ENCODE measurements at regions not wholly inside any gene's neighbourhood (a gene's known extent, or its start where the extent isn't known, plus 50 kb on each side); places are given as distances from the start of the nearest gene placed in this dataset.

- Histone ChIP-seq H3K36me3 (no peaks in the 10 kb centered on the region), H3K27ac (no peak overlapping the region), H3K4me3 (no peak overlapping the region), H3K9me3 (no peaks in the 10 kb centered on the region), H3K4me1 (no peaks in the 10 kb centered on the region), H3K27me3 (no peaks in the 10 kb centered on the region)
- ATAC-seq (no peak), DNase-seq (no peak)
- intact Hi-C loops (cut with DNase I): no loop called here
- TF ChIP-seq CTCF (IDR thresholded peaks at IDR 0.05): no peak
Observed at GRCh38 chr20:47957135-47957534, 171.9 kb upstream of the SULF2 start.

- no peak for TF ChIP-seq CTCF (IDR thresholded peaks at IDR 0.05)
- no peaks in the 10 kb centered on the region for H3K4me1 ChIP-seq
- H3K27me3 ChIP-seq: no peaks in the 10 kb centered on the region
- intact Hi-C loops (cut with DNase I): no loop called here
- no peaks in the 10 kb centered on the region for H3K36me3 ChIP-seq
- ATAC-seq (no peak), DNase-seq (peak in 1 of 4 donors; percentile 36)
- no peak overlapping the region for H3K27ac ChIP-seq
- H3K9me3 ChIP-seq: no peaks in the 10 kb centered on the region
- H3K4me3 ChIP-seq: no peak overlapping the region
Observed at GRCh38 chr20:47956268-47956995, 171.2 kb upstream of the SULF2 start.

- Histone ChIP-seq H3K36me3 (no peaks in the 10 kb centered on the region), H3K27ac (no peak overlapping the region), H3K4me3 (no peak overlapping the region), H3K9me3 (no peaks in the 10 kb centered on the region), H3K4me1 (no peaks in the 10 kb centered on the region), H3K27me3 (no peaks in the 10 kb centered on the region)
- intact Hi-C loops (cut with DNase I): no loop called here
- ATAC-seq (no peak), DNase-seq (no peak)
- TF ChIP-seq CTCF (IDR thresholded peaks at IDR 0.05): no peak
Observed at GRCh38 chr20:47953471-47953870, 168.2 kb upstream of the SULF2 start.

GRCh38 chr20:47952023-47952564 lies 166.8 kb upstream of the SULF2 start:
- DNase-seq (no peak), ATAC-seq (no peak)
- Histone ChIP-seq H3K4me3 (no peak overlapping the region), H3K36me3 (no peaks in the 10 kb centered on the region), H3K27ac (no peak overlapping the region), H3K27me3 (no peaks in the 10 kb centered on the region), H3K9me3 (no peaks in the 10 kb centered on the region), H3K4me1 (no peaks in the 10 kb centered on the region)
- no peak for TF ChIP-seq CTCF (IDR thresholded peaks at IDR 0.05)
- intact Hi-C loops (cut with DNase I): no loop called here

- H3K9me3 ChIP-seq: no peaks in the 10 kb centered on the region
- no peak overlapping the region for H3K4me3 ChIP-seq
- no peak for TF ChIP-seq CTCF (IDR thresholded peaks at IDR 0.05)
- ATAC-seq (no peak), DNase-seq (no peak)
- H3K27me3 ChIP-seq: no peaks in the 10 kb centered on the region
- no peaks in the 10 kb centered on the region for H3K4me1 ChIP-seq
- H3K36me3 ChIP-seq: no peaks in the 10 kb centered on the region
- intact Hi-C loops (cut with DNase I): no loop called here
- H3K27ac ChIP-seq: no peak overlapping the region
Observed at GRCh38 chr20:47951521-47951971, 166.3 kb upstream of the SULF2 start.
